DMS153 (cell line): ENCODE measurements at regions not wholly inside any gene's neighbourhood (a gene's known extent, or its start where the extent isn't known, plus 50 kb on each side); places are given as distances from the start of the nearest gene placed in this dataset.

Source experiments
- DNase-seq: peaks from one replicate; lab custom pipeline; 2025; lab: John Stamatoyannopoulos, UW

- DNase-seq = no peak
Observed at GRCh38 chr5:105015098-105015497, 1452.5 kb upstream of the NUDT12 start.

- DNase-seq = peak; percentile 3
Observed at GRCh38 chr5:104998572-104998971, 1436.0 kb upstream of the NUDT12 start.

DNA sequence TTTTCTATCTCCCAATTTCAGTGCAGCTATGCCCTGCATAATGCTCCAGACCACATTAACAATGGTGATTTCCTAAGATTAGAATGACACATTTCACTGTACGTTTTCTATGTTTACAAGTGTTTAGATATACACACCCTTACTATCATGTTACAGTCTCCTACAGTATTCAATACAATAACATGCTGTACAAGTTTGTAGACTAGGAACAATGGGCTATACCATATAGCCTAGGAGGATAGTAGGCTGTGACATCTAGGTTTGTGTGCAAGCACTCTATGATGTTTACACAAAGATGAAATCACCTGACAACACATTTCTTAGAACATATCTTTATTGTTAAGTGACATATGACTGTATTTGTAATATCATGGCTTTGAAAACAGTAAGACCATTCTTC lies 1435.6 kb upstream of the NUDT12 start:
- DNase-seq = peak; percentile 5

GRCh38 chr5:104987074-104987473 lies 1424.5 kb upstream of the NUDT12 start:
- DNase-seq = no peak

DNA sequence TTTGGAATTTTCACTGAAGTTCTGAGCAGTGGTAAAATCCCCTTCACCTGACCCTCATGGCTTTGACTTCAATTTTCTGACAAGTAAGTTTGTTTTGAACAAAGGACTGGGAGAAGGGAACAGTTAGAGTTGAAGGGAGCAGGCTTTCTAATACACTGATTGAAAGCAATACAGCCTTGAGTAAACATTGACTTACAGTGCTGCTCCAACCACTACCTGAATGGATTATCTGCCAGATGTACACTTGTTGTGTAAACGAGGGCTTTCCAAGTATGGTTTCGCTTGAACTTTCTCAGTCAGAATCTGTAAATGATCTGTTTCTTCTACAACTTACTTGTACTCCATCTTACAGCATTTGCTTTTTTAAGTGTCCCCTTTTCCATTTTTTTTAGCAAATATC lies 1414.9 kb upstream of the NUDT12 start:
- peak; percentile 19 for DNase-seq

GRCh38 chr5:104967806-104968410 lies 1405.3 kb upstream of the NUDT12 start:
- DNase-seq = no peak

DNA sequence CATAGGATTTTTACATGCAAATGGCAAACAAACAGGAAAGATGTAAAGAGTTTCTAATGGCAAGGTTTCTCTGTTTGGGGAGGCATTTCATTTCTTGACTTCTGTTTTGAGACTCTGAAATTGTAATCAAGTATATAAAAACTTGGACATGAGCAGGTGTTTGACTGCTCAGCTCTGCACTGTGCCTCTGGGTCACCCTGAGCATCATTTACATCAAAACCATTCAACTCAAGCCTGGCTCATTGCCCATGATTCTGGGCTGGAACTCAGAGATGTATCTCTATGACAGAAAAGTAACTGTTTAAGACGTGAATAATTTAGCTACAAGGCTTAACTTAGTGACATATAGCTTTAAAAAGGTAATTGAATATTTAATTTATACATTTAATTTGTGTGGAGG lies 1402.4 kb upstream of the NUDT12 start:
- no peak for DNase-seq

DNA sequence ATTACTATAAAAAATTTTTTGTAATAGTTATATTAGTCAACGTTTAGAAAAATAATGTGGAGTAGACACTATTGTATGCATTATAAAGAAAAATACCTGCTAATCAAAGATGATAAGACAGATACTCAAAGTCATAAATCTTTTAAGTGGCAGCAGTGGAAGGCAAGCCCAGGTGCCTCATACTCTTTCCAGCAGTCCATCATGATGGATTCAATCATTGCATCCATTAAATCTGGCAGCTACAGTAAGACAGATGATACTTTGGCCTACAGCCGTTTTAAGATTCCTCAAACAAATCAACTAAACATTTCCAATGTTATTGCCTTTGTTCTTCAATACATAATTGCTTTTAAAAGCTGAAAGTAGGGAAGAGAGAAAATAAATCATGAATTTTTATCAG lies 1392.9 kb upstream of the NUDT12 start:
- DNase-seq = no peak

DNA sequence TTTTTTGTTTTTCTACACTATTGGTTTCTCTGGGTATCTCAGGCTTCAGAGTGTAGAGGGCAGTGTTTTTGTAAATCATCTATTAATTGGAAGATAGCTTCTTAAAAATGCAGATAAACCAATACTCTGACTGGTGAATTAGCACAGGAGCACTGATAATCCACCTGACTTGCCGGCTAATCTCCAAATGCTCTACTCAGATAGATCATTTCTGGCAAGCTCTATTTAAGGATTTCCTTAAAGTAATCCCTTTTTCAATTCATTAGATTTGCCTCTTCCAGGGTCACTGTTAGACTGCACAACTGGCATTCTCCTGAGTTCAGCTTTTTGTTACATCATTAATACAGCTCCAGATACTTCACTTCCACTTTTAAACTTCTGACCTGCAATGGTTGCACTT lies 1390.3 kb upstream of the NUDT12 start:
- DNase-seq = no peak

DNA sequence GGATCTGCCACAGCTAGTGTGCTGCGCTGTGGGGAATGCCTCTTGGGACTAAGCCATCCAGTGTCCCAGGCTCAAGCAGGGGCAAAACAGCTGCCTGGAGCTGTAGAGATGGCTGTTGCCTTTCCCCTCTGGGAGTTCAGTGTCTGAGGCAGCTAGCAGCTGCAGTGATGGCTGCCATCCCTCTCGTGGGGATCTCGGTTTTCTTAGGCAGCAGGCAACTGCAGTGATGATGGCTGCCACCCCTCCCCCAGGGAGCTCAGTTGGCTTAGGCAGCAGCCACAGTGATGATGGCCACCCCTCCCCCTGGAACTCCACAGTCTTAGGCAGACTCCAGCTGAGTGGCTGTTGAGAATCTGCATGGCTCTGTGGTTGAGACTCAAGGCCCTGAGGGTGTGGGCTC lies 1389.2 kb upstream of the NUDT12 start:
- no peak for DNase-seq

DNA sequence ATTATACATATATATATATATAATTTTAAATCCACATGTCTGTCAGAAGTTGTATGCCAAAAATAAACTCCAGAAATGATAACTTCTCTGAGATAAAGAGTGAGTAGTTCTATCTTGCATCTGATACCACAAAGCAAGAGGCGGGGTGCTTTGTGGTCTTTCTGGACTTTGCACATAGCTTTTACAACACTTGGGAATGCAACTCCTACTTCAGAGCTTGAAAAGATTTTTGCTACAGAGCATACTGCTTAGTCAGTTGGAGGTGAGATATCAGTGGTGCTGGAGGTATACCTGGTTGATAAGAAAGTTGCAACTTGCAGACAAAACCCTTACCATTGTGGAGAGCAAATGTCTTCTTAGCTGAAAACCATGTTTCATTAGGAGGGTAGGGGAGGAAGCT lies 1384.5 kb upstream of the NUDT12 start:
- no peak for DNase-seq

GRCh38 chr5:104942735-104943134 lies 1380.1 kb upstream of the NUDT12 start:
- no peak for DNase-seq

DNA sequence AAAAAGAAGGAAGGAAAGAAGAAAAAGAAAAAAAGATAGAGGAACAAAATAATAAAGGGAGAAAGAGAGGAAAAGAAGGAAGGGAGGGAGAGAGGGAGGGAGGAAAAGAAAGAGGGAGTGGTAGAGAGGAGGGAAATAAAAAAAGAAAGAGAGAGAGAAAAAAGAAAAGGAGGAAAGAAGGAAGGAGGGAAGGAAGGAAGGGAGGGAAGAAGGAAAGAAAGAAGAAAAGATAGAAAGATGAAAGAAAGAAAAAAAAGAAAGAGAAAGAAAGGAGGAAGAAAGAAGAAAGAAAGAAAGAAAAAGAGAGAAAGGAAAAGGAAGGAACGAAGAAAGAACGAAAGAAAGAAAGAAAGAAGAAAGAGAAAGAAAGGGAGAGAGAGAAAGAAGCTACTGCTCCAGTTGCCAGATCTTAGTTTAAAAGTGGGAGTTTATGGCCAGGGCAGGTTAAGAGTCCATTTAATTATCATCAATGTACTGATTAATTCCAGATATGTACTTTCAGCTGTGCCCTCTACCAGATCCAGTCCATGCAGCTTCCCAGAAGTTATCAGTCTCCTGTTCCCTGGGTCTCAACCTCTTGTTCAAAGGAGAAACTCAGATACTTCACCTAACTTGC lies 1378.5 kb upstream of the NUDT12 start:
- no peak for DNase-seq

DNA sequence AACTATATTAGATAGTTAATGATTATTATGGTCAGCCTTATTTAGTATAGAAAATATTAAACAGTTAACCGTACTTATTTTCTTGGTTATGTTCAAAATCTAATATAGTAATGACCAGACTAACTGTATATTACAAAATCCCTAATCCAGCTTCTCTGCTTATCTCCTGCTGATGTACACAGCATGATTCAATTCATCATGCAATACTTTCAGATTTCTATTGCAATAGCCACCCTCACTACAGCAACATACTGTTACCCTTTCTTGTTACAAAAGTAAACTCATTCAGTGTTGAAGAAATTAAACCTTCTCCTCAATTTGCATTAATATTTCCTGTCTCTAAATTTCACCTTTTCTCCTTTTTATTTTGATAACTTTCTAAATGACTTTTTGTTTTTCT lies 1375.0 kb upstream of the NUDT12 start:
- no peak for DNase-seq

DNA sequence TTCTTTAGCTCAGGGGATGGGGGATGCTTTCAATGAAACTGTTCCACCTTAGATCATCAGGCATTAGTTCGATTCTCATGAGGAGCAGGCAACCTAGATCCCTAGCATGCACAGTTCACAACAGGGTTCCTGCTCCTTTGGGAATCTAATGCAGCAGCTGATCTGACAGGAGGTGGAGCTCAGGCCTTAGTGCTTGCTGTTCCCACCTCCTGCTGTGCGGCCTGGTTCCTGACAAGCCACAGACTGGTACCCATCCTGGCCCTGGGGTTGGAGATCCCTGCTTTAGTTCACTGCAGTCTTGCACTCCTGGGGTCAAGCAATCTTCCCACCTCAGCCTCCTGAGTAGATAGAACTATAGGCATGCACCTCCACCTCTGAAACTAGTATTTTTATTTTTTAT lies 1369.8 kb upstream of the NUDT12 start:
- DNase-seq = no peak

DNA sequence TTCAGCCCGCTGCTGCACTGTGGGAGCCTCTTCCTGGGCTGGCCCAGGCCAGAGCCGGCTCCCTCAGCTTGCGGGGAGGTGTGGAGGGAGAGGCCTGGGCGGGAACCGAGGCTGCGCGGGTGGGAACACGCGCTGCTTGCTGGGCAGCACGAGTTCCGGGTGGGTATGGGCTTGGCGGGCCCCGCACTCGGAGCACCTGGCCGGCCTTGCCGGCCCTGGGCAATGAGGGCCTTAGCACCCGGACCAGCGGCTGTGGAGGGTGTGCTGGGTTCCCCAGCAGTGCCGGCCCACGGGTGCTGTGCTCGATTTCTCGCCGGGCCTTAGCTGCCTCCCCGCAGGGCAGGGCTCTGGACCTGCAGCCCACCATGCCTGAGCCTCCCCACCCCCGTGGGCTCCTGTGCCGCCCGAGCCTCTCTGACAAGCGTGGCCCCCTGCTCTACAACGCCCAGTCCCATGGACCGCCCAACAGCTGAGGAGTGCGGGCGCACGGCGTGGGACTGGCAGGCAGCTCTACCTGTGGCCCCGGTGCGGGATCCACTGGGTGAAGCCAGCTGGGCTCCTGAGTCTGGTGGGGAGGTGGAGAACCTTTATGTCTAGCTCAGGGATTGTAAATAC lies 1366.4 kb upstream of the NUDT12 start:
- no peak for DNase-seq

GRCh38 chr5:104915226-104915625 lies 1352.6 kb upstream of the NUDT12 start:
- no peak for DNase-seq

DNA sequence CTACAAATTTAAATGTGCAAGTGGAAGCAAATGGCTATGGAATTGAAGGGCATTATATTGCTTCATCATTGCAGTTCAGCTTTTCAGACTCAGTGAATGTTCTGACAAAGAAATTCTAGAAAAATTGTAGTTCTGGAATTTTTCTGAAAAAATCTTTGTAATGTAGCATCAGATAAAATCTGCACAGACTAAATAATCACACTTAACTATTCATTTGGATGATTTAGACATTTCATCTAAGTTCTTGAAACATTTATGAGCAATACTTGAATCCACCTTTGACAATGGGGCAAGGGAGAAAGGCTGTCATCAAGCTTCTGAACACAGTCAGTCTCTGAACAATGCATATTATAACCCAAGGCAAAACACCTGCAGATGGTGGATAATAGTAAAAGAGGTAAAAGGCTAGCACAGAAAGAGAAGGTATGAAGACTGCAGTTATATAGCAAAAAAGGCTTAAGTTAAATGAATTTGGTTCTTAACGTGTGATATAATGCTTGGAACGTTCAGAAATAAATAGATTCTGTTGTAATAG lies 1352.0 kb upstream of the NUDT12 start:
- DNase-seq = no peak

GRCh38 chr5:104913841-104914281 lies 1351.3 kb upstream of the NUDT12 start:
- DNase-seq = no peak

DNA sequence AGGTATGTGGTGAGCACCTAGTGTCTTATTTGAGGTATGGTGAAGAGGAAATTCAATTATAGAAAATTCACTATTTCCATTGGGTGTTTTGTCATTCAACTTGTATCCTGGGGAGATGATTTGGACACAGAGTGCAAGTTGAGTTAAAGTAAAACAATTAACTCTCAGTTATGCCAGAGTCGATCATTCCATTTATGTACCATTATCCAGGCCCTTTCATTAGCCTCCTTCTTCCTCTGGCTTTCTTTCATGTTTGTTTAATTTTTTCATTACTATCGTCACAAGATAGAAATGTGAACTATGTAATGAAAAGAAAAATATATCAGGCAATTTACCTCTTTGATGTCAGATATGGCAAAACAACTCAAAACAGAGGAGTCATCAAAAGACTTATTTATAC lies 1347.2 kb upstream of the NUDT12 start:
- no peak for DNase-seq

DNA sequence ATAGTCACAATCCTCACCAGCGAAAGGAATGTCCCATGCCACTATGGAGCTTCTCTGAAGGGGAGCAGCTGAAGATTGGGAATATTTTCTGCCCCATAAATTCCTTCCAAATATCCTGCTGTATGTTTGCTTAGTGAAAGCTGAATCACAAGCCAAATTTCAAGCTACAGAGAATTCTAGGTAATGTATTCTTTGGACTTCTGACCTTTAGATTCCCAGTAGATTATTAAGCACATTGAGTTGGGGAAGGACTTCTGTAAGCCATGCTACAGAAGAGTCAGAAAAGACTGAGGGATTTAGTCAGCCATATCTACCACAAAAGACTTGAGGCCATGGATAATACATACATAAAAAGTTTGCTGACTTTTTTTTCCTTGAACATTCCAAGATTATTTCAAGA lies 1342.0 kb upstream of the NUDT12 start:
- no peak for DNase-seq

DNA sequence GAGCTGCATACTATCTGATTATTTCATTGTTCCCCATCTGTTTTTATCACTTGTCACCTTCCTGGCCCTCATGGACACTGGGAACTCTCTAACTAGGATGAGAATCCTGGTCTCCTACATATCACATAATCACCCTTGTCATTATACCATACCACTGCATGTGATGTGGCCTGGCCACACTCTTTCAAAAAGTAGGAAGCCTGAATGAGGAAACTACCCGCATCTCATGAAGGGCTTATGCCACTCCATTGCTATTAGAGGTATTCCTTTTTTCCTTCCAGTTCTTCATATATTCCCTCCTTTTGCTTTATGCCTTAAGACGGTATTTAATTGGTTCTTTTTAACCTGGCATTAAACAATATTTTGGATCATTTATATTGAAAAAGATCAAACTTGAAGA lies 1341.4 kb upstream of the NUDT12 start:
- DNase-seq = no peak

DNA sequence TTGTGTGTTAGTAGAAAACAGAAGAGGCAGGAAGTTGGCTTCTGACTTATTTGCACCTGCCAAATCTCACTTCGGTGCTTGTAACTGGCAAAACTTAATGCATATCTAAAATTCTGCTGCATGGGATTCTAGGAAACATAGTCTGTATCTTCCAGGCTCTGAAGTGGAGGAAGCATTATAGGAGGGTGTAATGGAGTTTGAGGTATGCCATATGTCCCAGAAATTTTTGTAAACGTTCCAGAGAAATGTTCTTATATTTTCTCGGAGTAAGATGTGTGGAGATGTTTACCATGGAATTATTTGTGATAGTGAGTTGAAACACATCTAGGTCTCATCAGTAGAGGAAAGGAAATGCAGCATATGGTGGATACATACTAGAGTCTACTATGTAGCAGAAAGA lies 1329.0 kb upstream of the NUDT12 start:
- DNase-seq = no peak

GRCh38 chr5:104890767-104891166 lies 1328.2 kb upstream of the NUDT12 start:
- no peak for DNase-seq
